ENCODE measurements at regions not wholly inside any gene's neighbourhood (a gene's known extent, or its start where the extent isn't known, plus 50 kb on each side); places are given as distances from the start of the nearest gene placed in this dataset.

DNA sequence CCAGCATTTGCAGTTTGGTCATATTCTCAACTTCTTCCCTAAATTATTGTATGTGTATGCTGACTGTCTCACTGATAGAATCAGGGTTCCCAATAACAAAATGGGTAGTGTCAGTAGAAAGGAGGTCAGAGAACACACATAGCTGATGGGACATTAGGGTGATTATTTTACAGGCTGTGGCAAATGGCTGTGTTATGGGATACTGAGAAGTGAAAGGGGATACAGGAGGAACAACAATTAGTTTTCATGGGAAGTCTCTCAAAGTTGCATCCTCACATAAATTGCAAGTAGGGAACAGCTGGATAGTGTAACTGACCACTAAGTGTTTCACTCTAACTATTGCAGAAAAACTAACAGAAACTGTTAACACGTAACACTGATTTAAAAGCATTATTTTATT, 1199.3 kb downstream of the PCDH17 start (continued):
- TF ChIP-seq, protein P1, sequence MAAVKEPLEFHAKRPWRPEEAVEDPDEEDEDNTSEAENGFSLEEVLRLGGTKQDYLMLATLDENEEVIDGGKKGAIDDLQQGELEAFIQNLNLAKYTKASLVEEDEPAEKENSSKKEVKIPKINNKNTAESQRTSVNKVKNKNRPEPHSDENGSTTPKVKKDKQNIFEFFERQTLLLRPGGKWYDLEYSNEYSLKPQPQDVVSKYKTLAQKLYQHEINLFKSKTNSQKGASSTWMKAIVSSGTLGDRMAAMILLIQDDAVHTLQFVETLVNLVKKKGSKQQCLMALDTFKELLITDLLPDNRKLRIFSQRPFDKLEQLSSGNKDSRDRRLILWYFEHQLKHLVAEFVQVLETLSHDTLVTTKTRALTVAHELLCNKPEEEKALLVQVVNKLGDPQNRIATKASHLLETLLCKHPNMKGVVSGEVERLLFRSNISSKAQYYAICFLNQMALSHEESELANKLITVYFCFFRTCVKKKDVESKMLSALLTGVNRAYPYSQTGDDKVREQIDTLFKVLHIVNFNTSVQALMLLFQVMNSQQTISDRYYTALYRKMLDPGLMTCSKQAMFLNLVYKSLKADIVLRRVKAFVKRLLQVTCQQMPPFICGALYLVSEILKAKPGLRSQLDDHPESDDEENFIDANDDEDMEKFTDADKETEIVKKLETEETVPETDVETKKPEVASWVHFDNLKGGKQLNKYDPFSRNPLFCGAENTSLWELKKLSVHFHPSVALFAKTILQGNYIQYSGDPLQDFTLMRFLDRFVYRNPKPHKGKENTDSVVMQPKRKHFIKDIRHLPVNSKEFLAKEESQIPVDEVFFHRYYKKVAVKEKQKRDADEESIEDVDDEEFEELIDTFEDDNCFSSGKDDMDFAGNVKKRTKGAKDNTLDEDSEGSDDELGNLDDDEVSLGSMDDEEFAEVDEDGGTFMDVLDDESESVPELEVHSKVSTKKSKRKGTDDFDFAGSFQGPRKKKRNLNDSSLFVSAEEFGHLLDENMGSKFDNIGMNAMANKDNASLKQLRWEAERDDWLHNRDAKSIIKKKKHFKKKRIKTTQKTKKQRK (IDR thresholded peaks at IDR 0.05; ENCODE audit: low read length): no peak
- no peak for TF ChIP-seq U2AF2 (IDR thresholded peaks at IDR 0.05; ENCODE audit: low read depth, low read length)

DNA sequence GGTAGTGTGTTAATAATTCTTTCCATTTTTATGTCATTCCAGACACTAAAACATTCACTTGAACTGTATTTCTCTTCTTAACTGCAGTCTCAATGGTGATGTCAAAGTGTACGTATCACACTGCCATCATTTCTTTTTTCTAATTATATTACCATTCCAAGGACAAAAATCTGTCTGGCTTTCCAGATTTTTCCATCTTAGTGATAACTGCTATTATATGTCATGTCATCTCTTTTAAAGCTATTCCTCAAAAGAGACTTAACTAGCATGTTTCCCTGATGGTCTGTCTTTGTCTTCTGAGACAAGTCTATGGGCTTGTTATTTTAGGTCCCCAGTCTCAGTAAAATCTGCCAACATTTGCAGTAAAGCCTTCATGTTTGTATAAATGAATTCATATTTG, 1207.1 kb downstream of the PCDH17 start:
- Histone ChIP-seq H3K27ac (ENCODE audit: extremely low read length, insufficient read depth, low read length) (no peak overlapping the region), H3K36me3 (replicated peaks in 1 of 2; ENCODE audit: control insufficient read depth in 1 of 2, insufficient read depth in 2 of 2, low read length in 2 of 2) (no peaks in the 10 kb centered on the region), H2AFZ (ENCODE audit: low read length) (no peak overlapping the region), H3K4me2 (ENCODE audit: low read depth, low read length) (no peak overlapping the region), H3K4me3 (replicated peaks in 1 of 3; ENCODE audit: insufficient read depth in 1 of 3, low read depth in 2 of 3, low read length in 3 of 3) (no peak overlapping the region), H4K20me1 (ENCODE audit: insufficient read depth, low read length) (no peaks in the 10 kb centered on the region), H3K4me1 (ENCODE audit: insufficient read depth, low read length) (no peaks in the 10 kb centered on the region), H3K27me3 (ENCODE audit: control insufficient read depth in 1 of 2, insufficient read depth in 2 of 2, low read length in 2 of 2) (no peaks in the 10 kb centered on the region), H3K79me2 (ENCODE audit: insufficient read depth, low read length) (no peaks in the 10 kb centered on the region), H3K9me3 (ENCODE audit: low read length) (peaks cover 39% of the 10 kb centered on the region), H3K9ac (ENCODE audit: insufficient read depth, low read depth, low read length) (no peak overlapping the region)
- POLR2A ChIA-PET: no interaction called here
- DNase-seq (ENCODE audit: low spot score) (no peak), ATAC-seq (no peak), FAIRE-seq (no peak)
- TF ChIP-seq DMTF1 (CRISPR knock-in tag; IDR thresholded peaks at IDR 0.05) (no peak), MAFK (conservative IDR thresholded peaks at IDR 0.05 in 1 of 2, IDR thresholded peaks at IDR 0.05 in 1 of 2; ENCODE audit: low read length in 2 of 2) (0 out of 4 replicates have a peak, but pooled peaks of 1 of the 2 experiments have one; percentile 12)
- CTCF ChIA-PET (ENCODE audit: low intra/inter-chr PET ratio, low total read pairs): no interaction called here
- intact Hi-C loops (cut with micrococcal nuclease; ENCODE audit: unreplicated experiment) (no loop called here), in situ Hi-C loops (cut with HindIII; ENCODE audit: extremely low pct_ligation_motif_present, low pct_unique_long_range_greater_than_20kb) (no loop called here)
- no TSS peak for BruUV-seq (replicated peaks)
- 7% methylated on average over 1 of the region's 1 CpG for WGBS (ENCODE audit: low lambda C conversion rate)

All from HepG2 (cell line).